Hematopoietic multipotent progenitor cell (in vitro differentiated cells): ENCODE measurements at regions not wholly inside any gene's neighbourhood (a gene's known extent, or its start where the extent isn't known, plus 50 kb on each side); places are given as distances from the start of the nearest gene placed in this dataset.

Experiments used
- DNase-seq, 3 donors: peaks; one replicate each; pipeline ENCODE4 v3.0.0-alpha.2; 2011 to 2015; ENCODE audit warnings: low read depth in 2 of 3, low spot score in 2 of 3

DNA sequence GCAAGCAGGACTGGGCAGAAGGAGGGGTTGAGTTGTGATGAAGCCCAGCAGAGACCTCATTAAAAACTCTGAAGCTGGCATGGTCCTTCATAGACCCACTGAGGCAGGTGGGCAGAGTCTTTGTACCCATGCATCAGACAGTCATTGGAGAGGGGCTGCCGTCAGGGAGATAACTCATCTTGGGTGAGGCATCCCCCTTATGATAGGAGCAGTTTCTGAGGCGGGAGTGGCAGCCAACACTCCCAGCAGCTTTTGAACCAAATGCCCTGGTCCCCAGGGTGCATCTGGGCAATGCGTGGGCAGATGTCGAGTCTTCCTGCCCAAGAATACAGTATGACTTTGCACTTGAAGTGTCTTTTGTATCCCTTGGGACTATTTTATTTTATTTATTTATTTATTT, 68.1 kb downstream of the HTR5A start:
- no peak for DNase-seq

DNA sequence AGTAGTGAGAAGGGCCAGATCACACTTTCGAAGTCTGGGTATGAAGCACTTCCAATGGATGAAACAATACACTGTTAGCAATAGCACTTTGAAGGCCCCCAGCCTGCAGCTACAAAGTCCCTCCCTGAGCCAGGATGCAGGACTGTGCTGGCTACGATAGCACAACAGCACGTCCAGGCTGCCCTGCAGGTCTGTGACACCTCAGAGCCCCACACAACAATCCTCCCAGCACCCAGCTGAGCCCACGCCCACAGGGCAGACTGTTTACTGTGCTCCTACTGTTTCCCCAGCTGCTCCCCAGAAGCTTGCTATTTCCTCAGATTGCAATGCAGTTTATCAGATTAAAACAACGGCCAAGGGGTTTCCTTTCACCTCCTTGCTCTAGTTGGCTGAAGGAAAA, 71.4 kb downstream of the HTR5A start:
- DNase-seq, result no peak

DNA sequence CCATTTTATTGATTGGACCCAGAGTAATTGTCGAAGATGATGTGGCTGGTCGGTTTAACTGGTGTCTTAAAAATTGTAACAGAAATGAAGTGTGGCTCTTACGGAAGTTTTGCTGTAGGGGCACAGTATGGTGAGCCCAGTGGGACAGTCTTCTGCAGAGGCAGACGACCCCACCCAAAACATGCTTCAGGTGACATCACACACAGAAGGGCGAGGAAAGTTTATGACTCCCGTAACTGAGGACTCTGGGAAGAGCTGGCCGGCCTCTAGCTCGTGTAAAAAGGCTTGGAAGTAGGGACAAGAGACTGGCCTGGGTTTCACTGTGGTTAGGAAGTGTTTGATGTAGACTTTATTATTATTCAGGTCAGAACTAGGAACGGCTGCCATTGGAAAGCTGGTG, 73.3 kb downstream of the HTR5A start:
- DNase-seq, result no peak

DNA sequence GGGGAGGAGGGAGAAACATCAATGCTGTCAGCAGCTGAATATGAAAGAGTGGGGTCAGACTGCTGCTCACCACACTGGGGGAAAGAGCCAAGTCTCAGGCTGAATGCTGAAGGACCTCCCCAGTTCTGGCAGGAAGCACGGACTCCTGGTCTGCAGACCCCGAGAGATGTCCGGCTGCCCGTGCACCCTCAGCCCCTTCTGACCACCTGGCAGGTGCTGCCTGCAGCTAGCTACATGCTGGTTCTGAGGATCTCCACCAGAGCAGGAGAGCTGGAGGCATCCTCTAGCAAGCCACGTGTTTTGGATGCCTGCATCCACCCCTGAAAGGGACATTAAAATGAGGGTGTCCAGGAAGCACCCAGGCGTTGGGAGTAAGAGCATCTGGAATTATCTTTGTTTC, 74.2 kb downstream of the HTR5A start:
- no peak for DNase-seq

DNA sequence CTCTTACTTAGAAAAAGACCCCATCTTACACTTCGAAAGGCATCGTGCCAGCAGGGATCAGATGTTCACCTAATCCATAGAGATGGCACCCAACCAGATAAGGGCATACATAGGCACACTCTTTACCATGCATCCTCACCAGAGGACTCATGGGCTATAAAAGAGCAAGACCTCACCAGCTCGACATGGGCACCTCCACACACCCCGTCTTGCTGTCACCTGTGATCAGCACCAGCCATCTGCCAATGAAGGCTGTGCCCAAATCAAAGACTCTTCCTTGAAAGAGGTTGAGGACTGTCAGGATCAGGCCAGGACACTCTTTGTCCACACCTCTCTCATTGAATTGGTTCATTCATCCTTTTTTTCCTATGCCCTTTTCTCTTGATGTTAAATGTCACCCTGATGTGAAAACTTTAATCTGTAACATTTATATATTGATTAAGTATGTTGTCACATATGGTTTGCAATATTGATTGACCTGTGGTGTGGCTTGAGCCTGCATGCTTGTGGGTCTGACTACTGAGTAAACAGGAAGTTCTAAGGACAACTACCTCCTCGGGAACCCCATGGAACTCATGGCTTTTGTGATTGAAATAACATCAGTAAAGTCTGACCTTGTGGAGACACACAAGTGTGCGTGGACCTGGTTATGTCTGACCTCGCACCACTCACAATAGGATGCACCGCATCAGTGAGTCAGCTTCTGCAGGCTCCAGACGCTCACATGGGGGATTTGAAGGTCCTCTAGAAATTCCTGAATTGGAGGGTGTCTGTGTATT, 75.5 kb downstream of the HTR5A start:
- no peak for DNase-seq

DNA sequence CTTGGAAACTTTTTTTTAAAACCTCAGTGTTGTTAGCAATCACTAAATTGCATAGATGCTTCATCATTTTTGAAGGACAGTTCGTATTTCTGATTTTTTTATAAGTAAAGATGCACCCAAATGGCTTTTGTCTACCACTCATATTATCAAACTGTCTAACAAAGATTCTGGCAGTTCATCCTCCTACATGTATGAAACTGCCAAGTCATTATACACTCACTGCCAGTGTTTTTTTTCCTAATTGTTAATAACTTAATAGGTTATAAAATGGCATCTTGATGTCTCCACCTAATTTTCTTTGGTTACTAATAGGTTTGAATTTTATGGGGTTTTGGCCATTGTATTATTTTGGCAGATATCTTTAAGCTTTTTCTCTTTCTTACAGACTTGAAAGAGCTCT, 77.0 kb downstream of the HTR5A start:
- no peak for DNase-seq

DNA sequence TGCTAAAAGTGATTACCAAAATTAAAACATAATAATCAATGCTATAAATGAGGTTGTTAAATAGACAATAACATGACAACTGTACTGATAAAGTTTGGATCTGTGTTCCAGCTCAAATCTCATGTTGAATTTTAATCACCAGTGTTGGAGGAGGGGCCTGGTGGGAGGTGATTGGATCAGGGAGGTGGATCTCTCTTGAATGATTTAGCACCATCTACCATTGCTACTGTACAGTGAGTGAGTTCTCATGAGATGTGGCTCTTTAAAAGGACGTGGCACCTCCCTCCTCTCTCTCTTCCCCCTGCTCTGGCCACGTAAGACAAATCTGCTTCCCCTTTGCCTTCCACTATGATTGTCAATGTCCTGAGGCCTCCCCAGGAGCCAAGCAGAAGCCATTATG, 77.5 kb downstream of the HTR5A start:
- DNase-seq, result no peak

DNA sequence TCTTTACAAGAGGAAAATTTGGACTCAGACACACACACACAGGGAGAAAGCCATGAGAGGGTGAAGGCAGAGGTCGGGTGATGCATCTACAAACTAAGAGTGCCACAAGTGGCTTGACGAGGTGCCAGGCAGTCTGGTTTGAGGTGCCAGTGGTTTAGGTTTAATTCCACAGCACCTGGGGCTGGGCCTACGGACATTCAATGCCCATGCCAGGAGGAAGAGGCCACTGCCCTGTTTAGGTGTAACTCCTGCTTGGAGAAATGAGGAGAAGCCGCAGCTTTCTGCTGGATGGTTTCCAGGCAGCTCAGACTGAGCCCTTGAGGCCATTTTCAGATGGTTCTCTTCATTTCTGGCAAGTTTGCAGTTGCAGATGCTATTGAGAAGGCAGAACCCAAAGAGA, 83.6 kb downstream of the HTR5A start:
- no peak for DNase-seq

DNA sequence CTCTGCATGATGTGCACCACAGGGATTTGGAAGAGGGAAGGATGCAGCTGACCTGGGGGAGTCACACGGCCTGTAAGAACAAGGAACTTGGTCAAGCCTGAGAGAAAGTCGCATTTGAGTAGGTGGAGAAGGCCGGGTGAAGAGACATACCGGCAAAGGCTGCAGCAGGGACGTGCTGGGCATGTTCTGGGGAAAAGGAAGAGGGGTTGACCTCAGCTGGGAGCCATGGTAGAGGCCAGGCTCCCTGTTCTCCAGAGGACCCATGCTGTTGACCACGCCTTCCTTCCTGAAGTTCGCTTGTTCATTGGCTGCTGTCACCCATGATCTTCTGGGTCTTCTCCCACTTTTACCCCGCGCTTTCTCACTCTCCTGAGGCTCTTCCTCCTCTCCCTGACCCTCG, 84.5 kb downstream of the HTR5A start:
- no peak for DNase-seq

DNA sequence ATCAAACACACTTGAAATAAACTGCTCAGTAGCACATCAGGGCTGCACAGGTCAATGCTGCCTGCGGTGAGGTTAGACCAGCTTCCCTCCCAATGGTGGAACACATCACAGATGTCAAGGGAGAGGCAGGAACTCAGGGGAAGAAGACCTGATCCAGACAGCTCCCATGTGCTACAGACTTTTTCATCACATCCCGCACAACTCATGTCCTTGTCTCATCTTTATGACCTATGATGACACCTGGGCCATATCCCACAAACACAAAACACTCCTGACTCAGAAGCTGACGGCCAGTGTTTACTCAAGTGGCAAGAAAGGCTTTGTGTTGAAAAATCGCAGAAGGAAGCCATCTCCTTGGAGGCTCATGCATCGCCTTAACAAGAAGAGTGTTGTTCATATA, 91.6 kb downstream of the HTR5A start:
- no peak for DNase-seq

DNA sequence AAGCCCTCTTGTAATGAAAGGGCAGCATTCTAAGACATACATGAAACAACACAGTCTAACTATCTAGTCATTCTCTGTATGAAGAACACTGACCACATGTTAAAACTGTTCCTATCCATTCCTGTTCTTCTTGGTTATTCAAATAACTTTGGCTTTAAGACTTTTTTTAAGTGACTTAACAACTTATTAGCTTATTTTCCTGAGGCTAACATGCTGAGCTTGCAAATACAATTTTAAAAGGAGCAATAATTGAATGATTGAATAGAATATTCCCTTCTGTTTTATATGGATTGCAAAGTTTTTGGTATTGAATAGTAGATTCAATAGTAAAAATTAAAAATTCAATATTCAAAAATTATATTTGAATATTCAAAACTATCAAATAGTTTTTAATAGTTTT, 92.3 kb downstream of the HTR5A start:
- DNase-seq, result no peak

DNA sequence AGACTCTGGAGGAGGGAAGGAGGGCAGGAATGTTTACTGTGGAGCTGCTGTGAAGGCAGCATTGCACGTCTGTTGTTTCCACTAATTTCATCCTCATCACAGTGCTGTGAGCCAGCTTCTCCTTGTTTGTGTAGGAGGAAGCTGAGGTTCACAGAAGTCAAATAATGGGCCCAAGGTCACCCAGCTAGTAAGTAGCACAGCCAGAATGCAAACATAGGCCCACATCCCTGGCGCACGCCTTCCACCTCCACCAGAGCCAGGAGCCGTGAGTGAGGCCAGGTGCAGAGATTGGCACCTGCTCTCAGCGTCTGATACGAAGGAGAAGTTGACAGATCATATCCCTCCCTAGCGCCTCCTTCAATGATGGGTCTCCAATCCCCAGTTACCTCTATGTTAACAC, 93.6 kb downstream of the HTR5A start:
- DNase-seq, result no peak

DNA sequence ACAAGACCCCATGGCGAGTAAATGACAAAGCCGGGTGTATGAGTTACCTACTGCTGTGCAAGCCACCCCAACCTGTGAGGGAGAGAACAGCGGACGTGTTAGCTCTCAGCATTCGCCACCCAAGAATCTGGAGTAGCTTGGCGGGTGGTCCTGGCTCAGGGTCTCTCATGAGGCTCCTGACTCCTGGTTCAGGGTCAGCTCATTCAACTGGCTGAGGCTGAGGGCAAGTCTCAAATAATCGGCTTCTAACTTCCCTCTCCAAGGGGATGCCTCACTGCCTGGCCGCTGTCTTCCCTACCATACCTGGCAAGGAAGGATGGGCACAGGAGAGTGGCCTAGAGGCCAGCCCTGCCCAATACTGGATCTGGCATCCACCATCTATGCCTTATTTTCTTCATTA, 94.2 kb downstream of the HTR5A start:
- DNase-seq, result no peak

DNA sequence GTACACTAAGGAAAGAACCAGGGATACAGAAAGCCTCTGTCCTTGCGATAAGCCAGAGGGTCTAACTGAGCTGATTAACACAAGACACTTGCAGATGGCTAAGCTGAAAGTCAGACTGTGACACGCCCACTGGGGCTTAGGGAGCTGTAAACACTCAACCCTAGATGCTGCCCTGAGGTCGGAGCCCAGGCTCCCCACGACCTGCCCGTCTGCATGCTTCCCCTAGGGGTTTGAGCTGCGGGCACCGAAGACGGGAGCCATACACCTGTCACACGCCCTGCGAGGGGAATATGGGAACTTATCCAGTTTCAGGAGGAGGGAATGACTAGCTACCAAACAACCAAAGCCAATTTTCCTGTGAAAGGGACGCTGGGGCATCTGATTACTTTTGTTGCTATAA, 96.0 kb downstream of the HTR5A start:
- DNase-seq, result no peak

DNA sequence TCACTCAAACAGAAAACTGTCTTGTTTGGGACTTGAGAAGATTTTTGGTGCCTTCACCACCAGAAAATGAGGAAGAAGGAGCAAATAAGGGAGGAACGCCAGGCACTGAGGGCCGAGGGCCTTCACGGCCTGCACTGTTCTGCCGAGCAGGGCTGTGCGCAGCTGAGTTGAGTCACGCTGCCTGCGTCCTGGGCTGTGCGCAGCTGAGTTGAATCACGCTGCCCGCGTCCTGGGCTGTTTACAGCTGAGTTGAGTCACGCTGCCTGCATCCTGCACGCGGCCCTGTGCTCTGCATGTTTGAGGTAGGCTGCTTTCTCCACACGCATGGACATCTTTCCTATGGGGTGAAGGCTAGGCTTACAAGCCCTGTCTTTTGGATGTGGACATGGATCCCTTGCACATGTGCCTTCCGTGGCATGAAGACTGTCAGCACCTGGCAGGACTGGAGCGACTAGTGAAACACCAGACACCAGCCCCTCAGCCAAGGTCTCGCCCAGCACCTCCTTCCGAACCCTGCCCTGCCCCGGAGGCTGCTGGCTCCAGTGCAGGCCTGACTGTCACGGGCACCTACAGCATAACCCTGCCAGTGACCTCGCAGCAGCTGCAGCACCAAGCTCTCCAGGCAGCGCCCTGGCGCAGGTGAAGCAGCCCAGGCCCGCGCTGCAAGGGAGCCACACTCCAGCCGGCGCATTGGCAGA, 96.7 kb downstream of the HTR5A start:
- DNase-seq, result no peak

DNA sequence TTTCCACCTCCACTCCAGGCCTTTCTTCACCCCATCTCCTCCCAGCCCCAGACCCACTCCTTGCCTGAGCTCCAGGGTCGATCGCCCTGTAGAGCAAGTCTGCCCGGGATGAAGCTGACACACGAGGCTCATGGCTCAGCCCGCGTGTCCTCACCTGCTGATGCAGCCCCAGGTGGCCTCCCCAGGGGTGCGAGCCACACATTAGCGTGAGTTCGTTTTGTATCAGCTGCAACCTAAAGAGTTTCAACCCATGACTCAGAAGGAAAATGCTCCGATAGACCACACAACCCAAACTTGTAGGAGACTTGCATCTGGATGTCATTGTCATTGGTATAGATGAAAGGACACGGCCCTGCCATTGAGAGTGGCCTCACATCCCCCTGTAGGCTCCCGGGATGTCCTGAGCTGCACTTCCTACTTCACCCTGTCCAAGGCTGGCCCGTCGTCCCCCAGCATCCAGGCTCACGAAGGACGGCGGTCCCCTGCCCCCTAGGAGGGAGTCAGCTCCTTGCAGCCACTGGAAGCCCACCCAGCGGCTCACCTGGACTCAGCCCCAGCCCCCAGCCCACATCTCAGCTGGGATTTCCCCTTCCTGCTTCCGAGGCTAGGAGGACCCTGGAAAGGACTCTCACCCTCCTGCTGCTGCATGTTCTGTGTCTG, 97.7 kb downstream of the HTR5A start:
- DNase-seq, result no peak

DNA sequence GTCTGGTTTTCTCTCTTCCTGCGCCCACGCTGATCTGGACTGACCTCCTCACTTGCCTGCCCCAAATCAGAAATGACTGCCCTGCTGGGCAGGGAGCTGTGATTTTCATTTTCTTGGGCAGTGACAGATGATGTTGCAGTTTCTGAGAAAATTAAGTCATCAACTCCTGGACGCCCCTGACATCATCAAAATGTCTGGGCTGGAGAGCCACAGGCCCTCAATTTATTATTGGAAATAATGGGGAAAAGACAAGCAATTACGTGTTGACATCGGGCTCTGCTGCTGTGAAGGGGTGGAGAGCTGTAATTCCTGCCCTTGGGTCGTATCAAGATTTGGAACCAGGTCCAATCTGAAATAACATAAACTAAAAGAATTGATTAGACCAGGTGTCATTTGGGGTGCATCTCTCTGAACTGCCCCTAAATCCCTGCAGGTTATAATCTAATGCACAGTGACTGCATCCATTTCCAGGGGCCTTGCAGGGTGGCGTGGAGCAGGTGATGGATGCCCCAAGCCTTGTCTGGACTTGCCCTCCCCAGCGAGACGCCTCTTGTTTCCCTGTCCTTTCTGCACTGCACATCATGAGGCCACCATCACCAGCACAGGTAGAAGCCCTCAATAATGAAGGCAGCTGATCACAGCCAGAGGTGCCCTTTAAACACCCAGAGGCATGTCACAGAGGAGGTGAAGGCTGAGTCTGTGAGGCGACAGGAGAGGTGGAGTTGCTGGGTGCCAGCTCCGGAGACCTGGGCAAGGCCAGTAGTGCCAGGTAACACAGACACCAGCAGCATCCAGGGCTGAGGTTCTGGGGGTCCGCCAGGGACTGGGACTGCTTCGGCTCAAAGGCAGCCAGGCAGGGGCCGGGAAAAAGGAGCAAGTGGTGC, 98.7 kb downstream of the HTR5A start:
- DNase-seq, result no peak

DNA sequence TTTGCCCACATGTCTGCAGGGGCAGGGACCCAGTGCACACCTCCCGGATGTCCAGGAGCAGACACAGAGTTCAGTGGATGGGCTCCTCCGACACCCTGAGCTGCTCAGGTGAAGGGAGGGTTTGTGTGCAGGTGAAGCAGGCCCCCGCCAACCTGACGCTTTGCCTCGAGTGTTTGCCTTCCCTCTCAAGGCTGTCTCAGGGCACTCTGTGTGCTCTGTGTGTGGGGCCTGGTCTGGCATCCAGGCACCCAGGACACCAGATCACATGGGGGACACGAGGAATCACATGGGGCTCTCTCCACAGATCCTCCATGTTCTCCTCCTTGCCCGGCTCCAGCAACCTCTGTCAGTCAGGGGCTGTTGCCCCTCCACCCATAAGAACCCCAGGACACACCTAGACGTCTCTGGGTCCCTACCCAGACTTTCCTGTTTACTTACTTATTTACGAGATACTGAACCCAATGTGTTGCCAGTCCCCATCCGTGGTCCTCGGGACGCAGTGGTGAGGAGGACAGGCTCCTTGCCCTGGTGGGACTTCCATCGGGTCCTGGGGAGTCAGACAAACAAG, 99.5 kb downstream of the HTR5A start:
- DNase-seq, result no peak

DNA sequence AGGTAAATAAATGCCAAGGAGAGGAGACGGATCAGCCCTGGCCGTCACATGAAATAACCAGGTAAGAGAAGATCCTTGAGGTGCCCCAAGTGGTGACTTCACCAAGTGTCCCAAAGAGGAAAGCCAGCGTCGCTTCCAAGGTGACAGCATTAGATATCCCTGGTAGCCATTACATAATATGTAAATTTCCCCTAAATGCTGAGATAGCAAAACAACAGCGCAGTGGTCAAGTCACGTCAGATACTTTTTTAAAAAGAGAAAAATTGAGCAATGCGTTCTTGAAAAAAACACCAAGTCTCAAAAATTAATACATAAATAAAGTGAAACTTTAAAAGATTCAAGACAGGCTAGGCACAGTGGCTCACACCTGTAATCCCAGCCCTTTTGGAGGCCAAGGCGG, 100.2 kb downstream of the HTR5A start:
- DNase-seq, result no peak

DNA sequence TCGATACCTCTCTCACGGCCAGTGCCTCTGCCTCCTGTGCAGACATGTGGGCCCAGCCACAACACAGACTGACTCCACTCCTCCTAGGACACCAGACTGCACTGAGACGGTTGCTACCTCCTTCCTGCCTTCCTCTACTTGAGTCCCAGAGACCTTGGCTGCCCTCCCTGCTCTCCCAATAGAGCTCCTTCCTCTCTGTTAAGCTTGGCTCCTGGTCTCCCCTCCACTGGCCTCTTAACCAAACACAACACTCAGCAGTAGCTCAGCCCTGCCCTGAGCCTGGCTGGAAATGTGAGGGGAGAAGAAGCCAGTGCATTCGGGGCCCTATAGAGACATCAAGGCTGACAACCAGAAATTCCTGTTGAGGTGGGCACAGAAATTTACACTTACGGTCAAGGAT, 102.0 kb downstream of the HTR5A start:
- no peak for DNase-seq

DNA sequence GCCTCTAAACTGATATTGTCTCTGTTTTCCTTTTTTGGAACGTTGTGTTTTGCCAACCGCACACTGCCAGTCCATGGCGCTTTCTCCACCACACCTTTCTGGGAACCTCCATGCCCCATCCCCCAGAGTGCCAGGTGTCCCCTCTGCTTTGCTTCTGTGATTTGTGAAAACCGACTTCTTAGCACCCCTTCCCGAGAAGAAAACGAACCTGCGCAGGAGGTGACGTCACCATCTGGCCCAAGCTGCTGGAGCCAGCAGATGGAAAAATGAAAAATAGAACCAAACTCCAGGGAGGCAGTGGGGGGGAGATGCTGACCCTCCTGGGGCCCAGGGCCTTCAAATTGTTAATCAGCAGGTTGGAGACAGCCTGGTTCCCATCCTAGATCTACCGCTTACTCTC, 103.8 kb downstream of the HTR5A start:
- no peak for DNase-seq
